ENCODE measurements at regions not wholly inside any gene's neighbourhood (a gene's known extent, or its start where the extent isn't known, plus 50 kb on each side); places are given as distances from the start of the nearest gene placed in this dataset.
"Not testable (repeated sequence)": the region's sequence is repeated elsewhere in the genome, so short reads cannot be mapped to it uniquely, and the experiment has no call there.

DNA sequence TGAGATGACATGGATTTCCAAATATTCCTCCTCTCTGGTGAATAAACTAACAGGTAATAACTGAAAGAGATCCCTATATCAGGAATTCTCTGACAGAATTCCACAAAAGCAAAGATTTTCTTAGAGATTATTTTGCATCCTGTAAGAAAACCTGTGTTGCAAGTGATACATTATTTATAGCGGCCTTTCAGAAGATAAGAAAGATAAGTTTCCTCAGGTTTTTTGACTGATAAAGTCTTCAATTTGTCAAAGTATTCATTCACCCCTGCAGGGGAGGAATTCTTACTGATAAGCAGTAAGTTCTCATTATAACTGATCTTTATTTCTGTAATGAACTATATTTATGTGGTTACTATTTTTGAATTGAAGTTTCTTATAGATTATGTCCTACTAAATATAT lies 554.0 kb downstream of the ARL4A start:
- DNase-seq, result no peak

DNA sequence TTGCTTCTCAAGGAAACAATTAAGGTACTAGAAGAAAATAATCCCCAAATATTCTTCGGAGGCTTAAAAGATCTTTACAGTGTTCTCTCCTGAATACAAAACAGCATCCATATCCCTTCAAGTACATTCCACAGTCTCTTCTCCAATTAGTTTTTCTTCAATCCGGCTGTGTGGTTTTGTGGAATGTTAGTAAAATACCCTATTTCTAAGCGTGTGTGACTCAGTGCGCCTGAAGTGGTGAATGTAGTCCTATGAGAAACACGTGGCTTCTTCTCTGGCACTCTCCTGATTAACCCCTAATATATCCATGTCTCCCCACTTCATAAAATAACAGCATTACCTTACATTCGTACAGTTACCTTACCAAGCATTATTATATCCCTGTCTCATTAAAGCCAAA lies 570.2 kb downstream of the ARL4A start:
- DNase-seq, result no peak

DNA sequence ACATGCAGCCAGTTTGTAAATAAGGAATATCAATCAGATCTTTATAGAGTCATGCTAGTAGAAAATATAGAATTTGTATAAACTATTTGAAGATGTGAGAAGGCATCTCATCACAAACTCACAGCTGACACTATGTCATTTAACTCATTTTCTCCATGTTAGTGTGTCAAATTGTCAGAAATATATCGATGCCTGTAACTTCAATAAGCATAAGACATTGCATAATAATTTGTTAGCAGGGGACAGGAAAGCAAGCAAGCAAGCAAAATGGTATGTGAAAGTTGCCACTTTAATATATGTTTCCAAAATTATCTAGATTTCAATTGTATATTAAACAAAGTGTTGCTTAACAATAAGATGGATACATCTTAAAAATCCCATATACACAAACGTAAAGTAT lies 571.0 kb downstream of the ARL4A start:
- DNase-seq, result no peak

DNA sequence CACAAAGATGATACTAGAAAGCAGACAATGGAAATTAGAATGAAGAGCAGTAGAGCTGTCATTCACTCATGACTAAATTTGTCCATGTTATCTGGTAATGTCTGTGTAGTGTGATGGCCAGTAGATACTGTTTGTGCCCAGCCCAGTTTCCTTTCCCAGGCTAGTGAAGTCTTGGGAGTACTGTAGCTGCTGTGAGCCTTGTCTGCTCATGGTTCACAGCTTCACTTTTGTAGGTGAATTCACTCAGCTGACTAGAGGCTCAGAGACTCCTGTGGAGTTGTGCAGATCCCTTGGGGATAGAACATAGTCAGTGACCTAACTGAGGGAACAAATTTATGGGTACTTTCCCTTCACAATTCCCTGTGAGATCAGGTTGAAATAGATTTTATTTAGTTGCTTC lies 572.5 kb downstream of the ARL4A start:
- no peak for DNase-seq

DNA sequence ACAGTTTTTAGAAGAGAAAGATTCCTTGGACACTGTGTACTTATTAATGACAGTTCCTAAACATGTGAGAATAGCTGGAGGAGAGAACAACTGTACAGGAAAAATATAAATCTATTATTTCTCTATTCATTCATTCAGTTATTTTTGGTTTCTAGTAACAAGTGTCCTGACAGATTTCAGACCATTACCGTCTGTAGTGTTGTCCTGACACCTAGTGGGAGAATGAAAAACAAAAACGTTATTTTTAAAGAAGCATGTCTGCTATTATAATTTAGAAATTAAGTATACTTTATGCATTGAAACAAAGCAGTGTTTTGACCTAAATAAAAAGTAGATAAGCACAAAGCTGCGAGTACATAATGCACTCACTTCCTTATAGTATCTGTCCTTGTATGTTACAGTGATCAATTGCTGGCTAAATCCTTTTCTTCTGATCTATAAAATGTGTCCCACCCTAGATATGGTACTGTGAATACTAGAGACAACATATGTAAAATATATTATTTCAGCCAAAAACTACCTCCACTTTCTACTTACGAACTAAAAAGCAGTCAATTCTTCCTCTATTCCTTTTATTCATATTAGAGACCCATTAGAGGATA lies 575.6 kb downstream of the ARL4A start:
- peak in 1 of 5 donors; percentile 4 for DNase-seq

DNA sequence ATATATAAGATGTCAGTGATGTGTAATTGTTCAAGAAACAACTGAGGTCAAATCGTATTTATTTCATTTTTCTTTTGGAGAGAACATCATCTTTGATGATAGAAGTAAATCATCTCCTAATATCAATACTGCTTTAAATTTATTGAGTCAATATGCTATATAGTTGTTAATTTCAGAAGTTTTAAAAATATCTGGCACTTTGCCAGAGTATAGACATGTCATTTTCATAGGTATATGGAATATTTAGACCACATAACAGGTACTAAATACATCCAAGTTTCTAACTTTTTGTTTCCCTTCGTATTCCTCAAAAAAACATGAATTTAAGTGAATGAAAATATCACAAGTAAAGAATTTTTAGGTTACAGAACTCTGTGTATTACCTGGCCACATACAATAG lies 577.8 kb downstream of the ARL4A start:
- DNase-seq, result no peak

DNA sequence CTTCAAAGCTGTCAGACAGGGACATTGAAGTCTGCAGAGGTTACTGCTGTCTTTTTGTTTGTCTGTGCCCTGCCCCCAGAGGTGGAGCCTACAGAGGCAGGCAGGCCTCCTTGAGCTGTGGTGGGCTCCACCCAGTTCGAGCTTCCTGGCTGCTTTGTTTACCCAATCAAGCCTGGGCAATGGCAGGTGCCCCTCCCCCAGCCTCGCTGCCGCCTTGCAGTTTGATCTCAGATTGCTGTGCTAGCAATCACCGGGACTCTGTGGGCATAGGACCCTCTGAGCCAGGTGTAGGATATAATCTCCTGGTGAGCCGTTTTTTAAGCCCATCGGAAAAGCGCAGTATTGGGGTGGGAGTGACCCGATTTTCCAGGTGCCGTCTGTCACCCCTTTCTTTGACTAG lies 586.8 kb downstream of the ARL4A start:
- not testable (repeated sequence) for DNase-seq

DNA sequence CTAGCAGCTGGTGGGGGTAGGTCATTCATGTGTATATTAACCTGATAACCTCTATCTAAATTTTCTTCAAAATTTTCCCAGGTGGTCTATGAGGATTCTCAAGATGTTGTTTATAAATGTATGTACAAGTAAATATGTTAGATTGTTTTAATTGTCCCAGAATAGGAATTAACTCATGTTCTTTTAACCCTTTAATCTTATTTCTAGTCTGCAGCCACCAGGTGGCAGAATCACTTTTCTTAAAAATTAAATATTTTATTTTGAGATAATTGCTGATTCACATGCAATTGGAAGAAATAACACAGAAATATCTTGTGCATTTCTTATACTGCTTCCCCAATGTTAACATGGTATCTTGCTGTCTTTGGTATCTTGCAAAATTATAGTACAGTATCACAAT lies 589.5 kb downstream of the ARL4A start:
- DNase-seq, result no peak

DNA sequence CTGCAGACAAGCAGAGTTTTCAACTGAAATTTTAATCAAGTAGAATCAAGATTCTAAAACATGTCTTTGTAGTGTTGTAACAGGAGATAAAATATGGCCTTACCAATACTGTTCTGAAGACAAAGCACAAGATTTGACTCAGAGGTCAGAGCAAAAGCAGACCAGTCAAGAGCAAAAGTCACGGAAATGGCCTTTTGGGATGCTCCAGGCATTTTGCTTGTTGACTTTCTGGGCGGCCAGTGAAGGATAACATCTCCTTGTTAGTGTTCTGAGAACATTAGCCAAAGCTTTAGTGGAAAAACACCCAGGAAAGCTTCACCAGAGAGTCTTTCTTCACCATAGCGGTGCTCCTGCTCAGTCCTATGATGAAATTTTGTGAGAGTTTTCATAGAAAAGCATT lies 590.6 kb downstream of the ARL4A start:
- no peak for DNase-seq

DNA sequence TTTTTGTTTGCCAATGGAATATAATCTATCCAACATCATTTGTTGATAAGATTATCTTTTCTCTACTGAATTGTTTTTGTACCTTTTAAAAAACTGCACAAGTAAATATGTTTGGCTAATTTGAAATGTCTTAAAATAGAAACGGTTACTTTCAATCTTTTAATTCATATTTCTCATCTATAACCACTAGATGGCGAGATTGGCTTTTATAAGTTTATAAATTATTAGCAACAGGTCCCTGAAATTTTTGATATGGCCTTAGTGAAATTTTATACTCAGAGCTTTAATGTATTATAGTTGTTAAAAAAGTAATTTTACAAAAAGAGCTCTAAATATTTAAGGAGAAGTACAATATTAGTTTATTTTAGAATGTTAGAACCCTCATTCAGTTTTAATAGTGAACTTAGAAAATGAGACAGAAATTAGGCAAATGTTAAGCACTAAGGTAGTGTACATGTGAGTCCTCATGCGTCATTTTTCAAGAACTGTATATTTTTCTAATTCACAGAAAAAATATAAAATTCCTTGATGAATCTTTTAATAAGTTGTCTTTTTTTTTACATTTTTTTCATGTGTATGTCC lies 592.5 kb downstream of the ARL4A start:
- DNase-seq, result no peak

DNA sequence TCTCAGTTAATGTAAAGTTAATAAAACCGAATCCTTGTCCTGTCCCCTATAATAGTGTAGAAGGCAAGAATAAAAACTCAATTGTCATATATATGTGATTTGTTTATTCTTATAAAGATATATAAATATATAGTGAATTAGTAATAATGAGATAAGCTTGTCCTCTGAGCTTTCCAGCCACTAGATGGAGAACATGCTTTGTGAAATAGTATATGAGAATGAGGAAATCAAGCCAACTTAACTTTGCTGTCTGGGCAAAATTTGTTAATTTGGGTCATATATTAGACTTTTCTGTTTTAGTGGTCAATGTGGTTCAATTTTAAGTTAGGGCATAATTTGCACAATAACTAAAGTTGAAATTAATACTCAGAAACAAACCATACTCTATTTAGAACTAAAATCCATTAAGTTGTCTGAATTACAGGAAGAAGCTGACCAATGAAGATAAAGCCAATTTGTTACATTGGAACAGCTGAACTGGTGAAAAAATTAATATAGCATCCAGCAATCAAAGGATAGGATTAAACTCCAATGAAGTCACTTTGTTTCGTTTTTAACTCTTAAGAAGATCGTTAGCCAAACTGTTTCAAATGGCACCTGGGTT lies 595.0 kb downstream of the ARL4A start:
- no peak for DNase-seq

DNA sequence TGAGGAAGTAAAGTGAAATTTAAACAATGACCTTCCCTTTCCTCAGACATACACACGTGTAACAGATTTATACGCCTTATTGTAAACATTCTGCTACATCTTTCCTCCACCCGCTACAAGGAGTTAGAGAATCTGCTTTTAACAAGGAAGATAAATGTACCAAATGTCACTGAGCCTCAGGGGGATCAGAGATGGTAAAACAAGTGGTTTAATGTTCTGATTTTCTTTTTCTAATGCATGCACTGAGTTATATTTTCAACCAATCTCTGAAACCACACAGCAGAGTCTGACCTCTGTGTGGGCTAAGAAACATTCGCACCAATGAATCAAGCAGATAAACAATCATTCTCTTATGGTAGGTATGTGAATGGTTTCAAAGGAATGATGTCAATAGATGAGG lies 599.5 kb downstream of the ARL4A start:
- DNase-seq, result no peak

DNA sequence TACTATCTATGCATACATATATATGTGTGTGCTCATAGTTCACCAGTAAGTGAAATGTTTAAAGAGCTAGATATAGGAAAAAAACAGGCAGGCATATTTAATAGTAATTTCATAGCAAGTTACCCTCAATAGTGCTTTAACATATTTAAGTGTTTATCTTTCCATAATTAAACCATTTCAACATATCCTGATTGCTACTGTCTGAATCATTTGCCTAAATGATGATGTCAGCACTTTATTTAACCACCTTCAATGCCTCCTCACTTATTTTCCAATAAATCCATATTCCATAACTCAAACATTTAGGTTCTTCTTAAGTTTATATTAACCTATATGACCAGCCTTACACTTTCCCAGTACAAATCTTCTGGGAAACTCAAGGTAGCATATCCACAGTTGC lies 601.1 kb downstream of the ARL4A start:
- no peak for DNase-seq

DNA sequence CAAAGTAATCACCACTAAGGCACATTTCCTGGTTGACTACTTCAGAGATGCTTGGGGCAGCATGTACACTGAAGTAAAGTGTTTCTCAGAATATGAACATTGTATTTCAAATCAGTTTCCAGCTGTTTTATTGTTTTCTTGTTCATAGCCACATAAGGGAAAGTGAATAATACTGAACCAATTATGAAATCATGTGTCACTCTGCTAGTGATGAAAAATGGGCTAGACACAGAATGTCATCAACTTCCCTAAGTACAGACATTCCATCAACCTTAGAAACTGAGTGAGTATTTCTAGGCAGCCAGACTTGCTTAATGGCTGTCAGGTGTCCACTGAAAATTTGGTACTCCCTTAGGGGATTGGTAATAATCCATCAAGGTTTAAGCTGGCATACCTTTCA lies 603.5 kb downstream of the ARL4A start:
- no peak for DNase-seq

DNA sequence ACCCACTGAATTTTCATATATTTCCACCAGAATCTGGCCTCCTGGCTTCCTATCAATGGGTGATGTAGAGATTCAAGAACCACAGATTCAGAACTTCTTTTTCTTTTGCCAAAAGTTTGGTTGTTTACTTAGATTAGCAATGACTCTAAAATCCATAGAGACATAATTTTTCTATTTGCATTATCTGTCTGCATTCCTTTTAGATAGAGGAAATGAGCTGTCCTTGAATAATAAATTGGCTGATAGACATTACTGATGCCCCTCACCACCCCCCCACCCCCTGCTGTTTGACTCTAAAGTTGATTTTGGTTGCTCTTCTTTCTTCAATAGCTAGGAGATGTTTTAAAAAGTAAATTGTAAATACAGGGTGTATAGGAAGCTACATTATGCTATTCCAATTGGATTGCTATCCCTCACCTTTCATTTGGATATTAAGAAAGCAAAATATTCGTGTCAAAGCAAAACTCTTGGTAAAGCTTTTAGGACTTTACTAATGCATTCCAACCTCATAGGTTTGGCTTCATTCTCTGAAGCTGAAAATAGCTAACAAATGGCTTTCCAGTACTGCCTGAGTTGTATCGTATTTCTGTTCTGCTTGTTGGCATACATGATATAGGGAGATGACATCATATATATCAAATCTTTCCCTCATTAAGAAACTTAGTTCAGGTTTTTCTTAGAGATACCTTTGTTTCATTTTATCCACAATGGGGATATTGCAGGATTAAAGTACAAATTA lies 606.0 kb downstream of the ARL4A start:
- DNase-seq, result no peak

DNA sequence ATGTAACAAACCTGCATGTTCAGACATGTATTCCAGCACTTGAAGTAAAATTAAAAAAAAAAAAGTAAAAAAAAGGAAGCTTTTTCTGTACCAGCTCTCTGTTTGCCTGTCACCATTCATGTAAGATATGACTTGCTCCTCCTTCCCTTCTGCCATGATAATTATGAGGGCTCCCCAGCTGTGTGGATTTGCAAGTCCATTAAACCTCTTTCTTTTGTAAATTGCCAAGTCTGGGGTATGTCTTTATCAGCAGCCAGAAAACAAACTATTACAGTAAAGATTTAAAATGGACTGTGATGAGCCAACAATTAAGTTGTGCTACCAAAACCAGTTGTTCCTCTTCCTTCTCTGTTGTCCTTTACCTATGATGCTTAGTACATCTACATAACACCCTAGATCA lies 619.6 kb downstream of the ARL4A start:
- DNase-seq, result no peak

DNA sequence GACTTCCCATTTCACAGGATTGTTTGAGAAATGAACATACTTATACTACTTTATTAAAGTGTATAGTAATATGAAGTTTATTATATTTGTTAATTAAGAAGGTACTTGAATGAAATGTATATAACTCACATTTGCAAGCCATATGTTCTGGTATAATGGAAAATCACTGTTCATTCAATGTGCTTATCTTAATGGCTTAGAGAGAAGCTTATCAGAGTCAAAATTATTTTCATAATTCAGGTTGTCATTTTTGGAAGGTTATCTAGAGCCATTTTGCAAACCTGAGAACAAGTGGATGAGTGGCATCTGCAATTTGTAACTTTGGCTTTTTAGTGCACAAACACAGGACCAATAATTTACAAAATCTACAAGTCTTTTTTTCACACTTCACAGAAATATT lies 621.0 kb downstream of the ARL4A start:
- no peak for DNase-seq

DNA sequence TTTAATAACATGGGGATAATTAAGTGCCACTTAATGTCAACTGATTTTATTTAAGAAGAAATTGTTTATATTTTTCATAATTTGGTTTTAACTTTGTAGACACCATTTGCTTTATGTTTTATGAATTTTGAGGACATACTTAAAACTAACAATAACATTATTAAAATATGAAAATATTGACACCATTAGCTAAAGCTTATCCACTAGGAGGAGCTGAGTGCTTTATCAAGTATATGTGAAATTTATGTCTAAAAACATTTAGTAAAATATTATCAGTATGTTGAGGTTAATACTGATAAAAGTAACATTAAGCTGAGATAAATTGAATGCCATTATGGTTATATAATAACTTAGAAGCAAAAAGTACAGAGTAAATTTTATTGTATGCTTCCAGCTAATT lies 622.1 kb downstream of the ARL4A start:
- no peak for DNase-seq

DNA sequence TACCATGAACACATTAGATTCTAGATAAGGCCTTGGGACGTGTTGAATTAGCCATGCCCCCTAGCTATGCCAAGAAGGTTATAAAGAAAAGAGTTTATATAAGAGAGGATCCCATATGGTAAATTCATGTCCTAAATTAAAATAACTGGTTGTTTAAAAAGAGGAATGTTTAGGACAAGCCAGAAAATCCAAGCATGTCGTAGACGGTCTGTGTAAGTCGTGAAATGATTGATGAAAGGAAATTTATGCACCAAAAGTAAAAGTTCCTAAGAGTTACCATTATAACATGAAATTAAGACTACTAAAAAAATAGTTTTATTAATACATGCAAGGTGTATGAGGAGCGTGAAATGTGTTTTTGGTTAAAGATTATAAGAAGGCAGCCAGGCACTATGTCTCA lies 624.9 kb downstream of the ARL4A start:
- DNase-seq, result no peak

DNA sequence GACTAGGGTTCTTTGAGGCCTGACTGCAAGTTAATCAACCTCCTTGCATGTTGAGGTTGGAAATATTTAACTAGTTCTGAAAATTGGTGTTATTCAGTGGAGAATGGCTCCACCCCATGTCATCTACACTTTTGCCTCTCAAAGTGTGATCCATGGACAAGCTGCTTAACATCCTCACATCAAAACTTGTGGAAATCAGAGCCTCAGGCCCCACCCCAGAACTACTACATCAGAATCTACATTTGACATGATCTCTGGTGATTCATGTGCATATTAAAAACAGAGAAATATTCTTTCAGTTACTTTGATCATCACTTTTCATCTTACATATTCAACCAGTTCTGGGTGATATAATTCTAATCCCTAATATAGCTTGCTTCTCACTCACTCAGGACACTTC lies 632.9 kb downstream of the ARL4A start:
- DNase-seq, result no peak

DNA sequence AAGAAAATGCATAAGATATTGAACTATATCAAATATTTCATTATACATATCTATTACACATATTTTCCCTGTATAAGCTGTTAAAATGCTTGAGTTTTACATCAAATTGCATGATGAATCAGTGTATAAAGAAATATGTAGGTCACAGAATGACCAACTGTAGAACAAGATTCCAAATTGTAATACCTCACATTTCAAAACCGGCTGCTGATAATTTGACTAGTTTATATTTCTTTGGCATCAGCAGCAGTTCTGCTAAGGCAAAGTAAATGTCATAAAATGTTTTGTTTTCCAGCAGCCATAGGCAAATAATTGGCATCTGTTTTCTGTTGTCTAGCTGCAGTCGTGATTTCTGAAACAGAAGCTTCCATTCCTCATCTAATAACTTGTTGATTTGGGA lies 633.9 kb downstream of the ARL4A start:
- DNase-seq, result no peak

DNA sequence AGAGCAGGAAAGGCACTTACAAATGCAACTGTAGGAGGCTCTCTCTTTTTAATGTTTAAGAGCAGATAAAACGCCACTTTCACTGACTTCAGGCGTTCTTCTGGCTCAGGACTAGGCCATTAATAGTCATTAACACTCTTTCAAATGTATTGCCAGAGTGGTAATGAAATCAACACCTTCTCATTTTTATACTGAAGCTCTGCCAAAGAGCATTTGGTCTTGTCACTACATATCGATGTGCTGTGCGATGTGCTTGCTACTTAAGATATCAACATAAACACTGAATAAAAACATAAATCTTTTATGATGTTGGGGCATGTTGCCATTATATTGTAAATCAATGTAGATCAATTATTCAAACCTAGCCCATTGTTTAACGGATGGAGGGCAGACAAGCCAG lies 634.7 kb downstream of the ARL4A start:
- no peak for DNase-seq

DNA sequence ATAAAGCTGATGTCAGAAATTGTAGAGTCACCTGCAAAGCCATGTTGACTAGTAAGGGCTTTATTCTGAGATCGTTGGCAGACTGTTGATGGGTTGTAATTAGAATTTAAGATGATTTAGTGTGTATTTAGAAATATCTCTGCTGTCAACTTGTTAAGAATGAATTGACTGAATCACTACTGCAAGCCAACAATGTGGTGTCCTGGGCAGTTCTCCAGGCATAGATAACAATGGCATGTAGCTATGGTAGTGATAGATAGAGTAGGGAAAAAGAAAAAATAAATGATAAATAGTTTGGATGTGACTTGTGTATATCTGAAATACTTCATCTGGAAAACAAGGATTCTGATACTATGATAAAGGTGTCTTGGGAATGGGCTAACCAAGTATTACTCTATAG lies 640.2 kb downstream of the ARL4A start:
- DNase-seq, result no peak

DNA sequence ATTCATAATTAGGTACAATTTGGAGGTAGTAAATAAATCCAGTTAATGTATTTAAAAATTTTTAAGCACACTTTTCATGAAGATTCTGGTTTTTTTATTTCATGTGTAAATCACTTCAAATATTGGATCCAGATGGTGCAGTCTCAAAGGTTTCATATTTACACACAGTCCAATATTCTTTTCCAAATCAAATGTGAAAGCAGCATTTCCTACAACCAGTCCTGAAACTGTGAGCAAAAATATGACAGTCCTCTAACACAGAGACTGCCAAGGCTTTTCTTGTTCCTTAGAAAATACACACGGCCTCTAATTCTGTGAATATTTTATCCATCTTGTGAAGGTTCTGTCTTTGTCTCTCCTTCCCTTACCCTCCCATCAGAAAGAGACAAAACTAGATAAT lies 645.9 kb downstream of the ARL4A start:
- DNase-seq, result no peak

Data from T-helper 1 cell (primary cell).